GM18505 (cell line): ENCODE measurements at regions not wholly inside any gene's neighbourhood (a gene's known extent, or its start where the extent isn't known, plus 50 kb on each side); places are given as distances from the start of the nearest gene placed in this dataset.
"Not testable (repeated sequence)": the region's sequence is repeated elsewhere in the genome, so short reads cannot be mapped to it uniquely, and the experiment has no call there.

Source experiments
- ATAC-seq: cut with Tn5 transposase; IDR thresholded peaks from one replicate; pipeline ENCODE4 v1.9.1; 2021; ENCODE audit not compliant: unreplicated experiment
- POLR2A ChIP-seq: IDR thresholded peaks from 4 replicates; pipeline ENCODE4 v1.6.1; 2011; ENCODE audit warnings: borderline replicate concordance; ENCODE audit not compliant: insufficient read depth, insufficient read length; ENCODE audit errors: extremely low read depth

DNA sequence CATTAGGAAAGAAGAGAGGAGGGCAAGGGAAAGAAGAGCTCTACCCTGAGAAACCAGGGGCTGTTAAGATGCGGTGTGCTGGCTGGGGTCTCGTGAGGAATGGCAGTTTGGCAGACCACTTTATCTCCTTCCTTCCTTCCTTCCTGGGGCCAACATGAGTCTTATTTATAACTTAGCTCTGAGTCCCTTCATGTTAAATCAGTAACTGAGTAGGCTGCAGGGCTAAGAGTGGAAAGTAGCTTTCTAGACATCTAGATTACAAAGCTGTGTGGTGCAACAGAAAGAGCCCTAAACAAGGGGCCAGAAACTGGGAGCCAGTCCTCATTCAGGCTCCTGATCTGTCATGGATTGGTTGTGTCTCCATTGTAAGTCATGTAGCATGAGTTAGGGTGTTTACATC is 135.4 kb upstream of the DUSP10 start:
- no peak for TF ChIP-seq POLR2A
- ATAC-seq = no peak

DNA sequence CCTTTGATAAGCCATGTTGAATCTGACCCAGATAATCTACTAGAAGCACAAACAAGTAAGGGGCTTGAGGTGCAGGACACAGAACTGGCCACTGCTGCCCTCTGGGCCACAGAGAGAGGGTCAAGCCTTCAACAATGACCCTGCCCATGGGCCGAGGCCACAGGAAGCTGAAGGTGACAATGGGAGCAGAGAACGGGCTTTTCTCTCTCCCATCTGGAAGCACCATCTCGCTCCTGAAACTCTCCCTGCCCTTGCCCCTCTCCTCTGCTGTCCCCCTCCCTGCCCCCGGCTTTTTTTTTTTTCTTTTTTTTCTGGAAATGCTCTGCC is 133.1 kb upstream of the DUSP10 start:
- no peak for ATAC-seq
- no peak for TF ChIP-seq POLR2A

DNA sequence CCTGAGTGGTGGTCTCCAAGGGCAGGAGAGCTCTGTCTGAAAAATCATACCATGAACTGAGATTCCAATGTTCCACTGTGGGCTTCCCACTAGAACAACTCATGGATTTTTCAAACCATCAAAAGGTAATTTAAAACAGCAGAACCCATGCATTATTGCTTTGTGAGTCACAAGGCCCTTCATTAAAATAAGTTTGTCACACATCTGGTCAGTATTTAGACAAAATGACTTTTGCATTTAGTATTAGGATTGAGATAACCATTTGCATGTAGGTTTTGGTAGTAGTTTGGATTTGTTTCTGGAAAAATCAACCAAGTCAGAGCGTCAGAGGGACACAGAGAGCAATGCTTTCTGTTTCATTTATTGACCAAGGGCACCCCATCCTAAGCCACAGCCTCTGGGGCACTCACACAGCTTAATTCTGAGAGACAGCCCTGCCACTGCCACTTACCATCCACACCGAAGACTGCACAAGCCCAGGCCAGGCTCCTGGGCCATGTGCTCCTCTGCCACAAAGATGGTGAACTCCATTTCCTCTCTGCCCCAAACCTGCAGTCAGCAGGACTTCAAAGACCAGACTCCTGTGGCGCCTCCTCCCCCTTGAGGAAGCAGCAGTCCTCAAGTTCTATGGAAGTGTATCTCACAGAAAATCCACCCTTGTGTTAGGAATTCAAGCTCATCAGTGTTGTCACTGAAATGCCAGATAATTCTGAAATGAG is 132.6 kb upstream of the DUSP10 start:
- no peak for TF ChIP-seq POLR2A
- no peak for ATAC-seq

DNA sequence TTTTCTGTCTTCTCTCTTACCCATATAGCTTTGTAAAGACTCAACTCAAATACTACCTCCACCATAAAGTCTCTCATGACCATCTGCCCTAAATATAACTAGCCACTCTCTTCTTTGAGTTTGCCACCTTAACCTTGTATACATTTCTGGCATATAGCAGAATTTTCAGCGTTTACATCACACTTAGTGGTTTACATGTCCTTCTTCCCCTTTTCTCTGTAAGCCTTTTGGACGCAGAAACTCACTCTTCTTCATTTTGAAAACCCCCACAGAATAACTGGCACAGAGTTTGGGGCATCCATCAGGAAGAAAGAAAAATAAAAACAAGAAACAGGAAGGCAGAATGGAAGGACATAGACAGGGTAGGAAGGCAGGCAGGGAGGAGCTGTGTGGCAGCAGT is 131.8 kb upstream of the DUSP10 start:
- ATAC-seq = no peak
- no peak for TF ChIP-seq POLR2A

DNA sequence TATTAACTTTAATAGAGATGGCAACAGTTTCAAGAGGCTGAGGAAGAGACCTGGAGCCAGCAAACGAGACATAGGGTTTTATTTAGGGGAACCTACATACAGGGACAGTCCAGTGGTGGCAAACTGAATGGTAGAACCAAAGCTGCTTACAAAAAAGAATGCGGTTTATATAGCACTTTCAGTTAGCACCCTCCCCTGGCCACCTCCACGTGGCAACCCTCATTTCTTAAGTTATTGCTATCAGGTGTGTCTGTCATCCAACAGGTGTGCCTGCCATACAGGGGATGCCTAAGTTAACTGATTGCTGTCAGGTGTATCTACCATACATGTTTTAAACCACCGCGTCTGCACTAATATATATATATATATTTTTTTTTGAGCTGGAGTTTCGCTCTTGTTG is 129.2 kb upstream of the DUSP10 start:
- no peak for TF ChIP-seq POLR2A
- no peak for ATAC-seq

DNA sequence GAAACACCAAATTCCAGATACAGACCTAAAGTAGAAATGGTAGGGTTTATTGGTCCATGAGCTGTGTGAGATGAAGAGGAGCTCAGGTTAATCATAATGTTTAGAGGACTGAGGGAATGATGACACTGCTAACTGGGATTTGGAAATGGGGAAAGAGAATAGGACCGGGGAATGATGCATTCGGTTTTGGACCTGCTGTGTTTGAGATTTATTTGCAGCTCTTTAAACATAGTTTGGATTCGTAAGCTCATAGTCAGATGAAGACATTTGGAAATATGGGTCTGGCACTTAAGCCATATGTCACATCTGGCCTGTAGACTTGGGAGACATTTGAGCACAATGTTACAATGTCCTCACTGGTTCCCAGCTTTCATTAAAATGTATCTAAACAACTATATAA is 127.9 kb upstream of the DUSP10 start:
- no peak for ATAC-seq
- no peak for TF ChIP-seq POLR2A

DNA sequence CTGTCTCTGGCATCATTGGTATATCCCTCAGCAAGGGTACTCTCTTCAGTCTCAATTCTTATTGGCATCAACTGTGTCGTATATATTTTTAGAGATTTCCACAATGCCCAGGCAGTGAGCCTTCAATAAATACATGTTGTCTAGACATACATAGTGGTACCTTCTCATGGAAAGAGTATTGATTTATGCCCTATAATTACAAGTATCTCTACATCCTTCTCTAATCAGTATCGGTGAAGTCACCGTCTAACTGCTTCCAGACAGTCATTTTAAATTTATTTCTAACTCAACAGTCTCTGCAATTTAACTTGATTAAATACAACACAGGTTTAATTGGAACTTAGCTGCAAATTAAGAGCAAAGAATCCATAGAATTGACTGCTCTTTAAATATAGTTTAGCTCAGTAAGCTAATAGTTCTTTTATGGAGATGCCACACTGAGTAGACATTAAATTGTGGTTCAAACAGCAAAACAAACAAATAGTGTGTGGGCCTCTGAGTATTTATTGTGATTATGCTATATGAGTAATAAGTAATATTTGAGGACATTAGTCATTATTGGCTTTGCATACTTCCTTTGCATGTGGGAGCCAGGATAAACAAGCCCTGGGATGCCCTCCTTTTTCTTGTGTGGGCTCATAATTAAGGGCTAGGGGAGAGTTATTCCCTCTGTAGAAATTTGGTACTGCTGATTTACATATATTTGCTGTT is 126.9 kb upstream of the DUSP10 start:
- ATAC-seq = no peak
- no peak for TF ChIP-seq POLR2A

DNA sequence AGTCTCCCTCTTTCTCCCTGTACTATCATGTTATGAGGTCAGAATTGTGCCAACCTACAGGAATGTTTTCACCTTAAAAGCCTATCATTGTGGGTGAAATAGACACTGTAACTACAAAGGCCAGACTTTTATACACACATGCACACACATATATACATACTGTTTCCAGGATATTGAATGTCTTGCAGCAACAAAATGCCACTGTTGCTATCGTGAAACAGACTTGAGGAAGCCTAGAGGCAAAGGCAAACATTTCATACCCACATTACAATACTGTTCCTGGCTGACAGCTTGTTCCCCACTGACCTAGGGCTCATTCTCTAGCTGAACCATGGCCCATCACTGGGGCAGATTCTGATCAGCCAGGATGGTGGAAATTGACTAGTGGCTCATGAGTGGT is 125.1 kb upstream of the DUSP10 start:
- ATAC-seq = no peak
- no peak for TF ChIP-seq POLR2A

DNA sequence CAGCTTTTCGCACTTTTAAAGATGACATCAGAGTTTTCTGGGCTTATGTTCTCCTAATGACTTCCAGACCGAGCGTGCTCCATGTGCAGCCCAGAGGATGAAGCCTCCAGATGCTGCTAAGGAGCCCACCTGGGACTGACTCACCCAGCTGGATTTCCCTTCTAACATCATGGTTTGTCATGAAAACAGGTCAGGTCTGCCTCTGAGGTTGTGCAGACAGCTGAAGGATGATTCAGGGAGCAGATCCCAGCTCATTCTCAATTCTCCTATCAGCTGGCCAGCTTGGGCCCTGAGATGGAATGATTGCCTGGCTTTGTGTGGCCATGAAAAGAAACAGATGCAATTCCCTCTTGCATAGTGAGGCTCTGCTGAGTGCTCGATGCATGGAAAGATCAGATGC is 123.9 kb upstream of the DUSP10 start:
- TF ChIP-seq POLR2A = no peak

DNA sequence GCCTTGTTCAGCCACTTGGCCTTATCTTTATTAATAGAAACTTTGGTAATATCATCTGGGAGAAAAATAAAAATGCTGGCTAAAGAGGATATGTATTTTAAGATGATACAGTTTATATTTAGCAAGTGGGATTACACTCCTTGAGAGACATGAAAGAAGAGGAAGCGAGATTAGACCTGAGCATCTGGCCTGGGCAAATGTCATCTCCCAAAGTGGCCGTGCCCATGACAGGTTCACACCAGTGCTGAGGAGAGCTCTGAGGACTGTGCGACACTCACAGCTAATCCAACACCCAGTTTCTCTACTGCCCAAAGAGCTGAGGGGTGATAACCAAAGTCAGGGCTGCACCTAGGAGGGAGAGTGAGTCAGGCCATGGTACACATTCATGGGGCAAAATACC is 121.7 kb upstream of the DUSP10 start:
- no peak for ATAC-seq
- TF ChIP-seq POLR2A = no peak

More for the DNA sequence above, 123.9 kb upstream of the DUSP10 start:
- ATAC-seq = no peak

DNA sequence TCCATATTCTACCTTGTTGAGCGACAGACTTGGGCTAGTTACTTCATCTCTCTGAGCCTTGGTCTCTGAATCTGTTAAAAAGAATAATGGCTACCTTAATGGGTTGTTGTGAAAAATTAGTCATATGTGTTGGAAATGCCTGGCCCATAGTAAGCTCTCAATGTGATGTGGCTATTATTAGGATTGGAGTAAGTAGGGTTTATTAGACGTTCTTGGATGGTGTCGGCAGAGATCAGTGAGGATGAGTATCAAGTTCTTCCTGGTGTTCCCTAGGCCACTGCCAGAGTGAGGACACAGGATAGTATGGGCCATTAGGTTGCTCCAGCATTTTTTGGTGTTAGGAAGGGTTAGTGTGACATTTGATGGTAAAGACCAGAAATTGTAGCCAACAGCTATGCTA is 121.1 kb upstream of the DUSP10 start:
- TF ChIP-seq POLR2A = no peak
- no peak for ATAC-seq

DNA sequence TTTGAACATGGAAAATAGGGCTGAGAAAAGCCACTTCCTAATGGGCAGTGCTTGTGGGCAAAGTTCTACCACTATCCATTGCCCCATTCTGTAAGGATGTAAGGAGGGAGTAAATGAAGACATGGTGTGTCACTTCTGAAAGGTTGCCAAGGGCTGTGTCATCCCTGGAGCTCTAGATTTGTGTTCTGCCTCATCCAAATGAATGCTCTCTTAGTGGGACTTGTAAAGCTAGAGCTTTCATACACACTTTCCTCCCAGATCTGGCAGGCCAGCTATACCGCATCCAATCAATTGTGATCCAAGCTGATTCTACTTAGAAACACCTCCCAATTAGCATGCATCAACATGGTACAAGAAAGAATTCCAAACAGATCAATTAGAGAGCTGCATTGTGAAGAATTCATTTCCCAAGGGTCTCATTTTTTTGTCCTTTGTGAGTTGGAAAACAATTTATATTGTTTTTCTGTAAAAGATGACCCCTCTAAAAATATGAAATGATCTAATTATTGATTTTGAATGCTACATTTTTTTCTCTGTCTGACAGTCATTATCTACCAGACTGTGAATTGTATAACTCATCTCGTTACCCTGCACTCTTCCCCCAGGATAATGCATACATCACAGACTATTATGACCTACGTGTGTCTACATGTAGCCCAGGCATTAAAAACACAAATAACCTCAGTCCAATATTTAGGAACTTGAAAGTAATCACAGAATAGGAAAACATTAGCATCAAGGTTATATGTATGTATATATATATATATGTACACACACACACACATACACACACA is 117.1 kb upstream of the DUSP10 start:
- no peak for TF ChIP-seq POLR2A
- ATAC-seq = no peak

DNA sequence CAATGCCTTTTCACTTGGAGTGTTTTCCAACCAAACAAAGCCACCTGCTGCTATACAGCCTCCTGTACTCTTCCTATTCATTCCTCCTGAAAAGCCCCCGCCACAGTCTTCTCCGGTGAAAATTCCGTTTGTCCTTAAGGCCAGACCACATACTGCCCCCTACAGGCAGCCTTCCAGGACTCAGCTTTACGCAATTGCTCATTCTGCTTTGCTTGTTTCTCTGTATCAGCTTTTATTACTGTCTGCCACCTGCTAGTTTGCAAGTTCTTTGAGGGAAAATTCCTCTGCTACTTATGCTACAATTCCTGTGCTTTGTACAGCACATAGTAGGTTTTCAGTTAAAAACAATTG is 115.2 kb upstream of the DUSP10 start:
- not testable (repeated sequence) for ATAC-seq
